Loucy (cell line): ENCODE measurements at regions not wholly inside any gene's neighbourhood (a gene's known extent, or its start where the extent isn't known, plus 50 kb on each side); places are given as distances from the start of the nearest gene placed in this dataset.

Source experiments
- EZH2phosphoT487 ChIP-seq: fragments of 200-600 bp; IDR thresholded peaks from 2 replicates; pipeline ENCODE4 v1.6.1; 2018; ENCODE audit warnings: antibody characterized with exemption, mild to moderate bottlenecking, moderate library complexity, borderline replicate concordance
- TF ChIP-seq, protein P1 (sequence below): fragments of 200-600 bp; sonication (generic); conservative IDR thresholded peaks from 2 replicates; pipeline ENCODE4 v1.5.1; 2014; ENCODE audit warnings: mild to moderate bottlenecking, antibody characterized with exemption, low read length

DNA sequence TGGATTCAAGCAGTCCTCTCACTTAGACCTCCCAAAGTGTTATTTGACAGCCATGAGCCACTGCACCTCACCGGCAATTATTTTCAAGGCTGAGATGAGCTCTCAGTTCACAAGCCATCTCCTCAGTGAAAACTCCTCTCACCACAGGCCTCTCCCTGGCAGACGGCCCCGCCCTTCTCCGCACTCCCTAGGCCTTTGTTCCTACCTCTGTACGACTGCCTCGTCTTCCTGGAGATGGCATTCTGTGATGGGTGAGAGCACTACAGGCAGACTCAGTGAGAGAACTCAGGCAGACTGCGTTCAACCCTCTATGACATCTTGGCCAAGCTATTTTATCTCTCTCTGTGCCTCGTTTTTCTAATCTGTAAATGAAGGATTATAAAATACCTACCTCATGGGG lies 67.0 kb upstream of the TPM1 start:
- TF ChIP-seq, protein P1, sequence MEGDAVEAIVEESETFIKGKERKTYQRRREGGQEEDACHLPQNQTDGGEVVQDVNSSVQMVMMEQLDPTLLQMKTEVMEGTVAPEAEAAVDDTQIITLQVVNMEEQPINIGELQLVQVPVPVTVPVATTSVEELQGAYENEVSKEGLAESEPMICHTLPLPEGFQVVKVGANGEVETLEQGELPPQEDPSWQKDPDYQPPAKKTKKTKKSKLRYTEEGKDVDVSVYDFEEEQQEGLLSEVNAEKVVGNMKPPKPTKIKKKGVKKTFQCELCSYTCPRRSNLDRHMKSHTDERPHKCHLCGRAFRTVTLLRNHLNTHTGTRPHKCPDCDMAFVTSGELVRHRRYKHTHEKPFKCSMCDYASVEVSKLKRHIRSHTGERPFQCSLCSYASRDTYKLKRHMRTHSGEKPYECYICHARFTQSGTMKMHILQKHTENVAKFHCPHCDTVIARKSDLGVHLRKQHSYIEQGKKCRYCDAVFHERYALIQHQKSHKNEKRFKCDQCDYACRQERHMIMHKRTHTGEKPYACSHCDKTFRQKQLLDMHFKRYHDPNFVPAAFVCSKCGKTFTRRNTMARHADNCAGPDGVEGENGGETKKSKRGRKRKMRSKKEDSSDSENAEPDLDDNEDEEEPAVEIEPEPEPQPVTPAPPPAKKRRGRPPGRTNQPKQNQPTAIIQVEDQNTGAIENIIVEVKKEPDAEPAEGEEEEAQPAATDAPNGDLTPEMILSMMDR, result no peak
- TF ChIP-seq EZH2phosphoT487, result no peak
